Fibroblast of the aortic adventitia (primary cell): ENCODE measurements at regions not wholly inside any gene's neighbourhood (a gene's known extent, or its start where the extent isn't known, plus 50 kb on each side); places are given as distances from the start of the nearest gene placed in this dataset.

Source experiments
- DNase-seq: peaks from one replicate; pipeline ENCODE4 v3.0.0-alpha.2; 2010; ENCODE audit warnings: low read depth
- H3K4me3 ChIP-seq: 2 replicates; pipeline ENCODE4 v1.5.1; 2011; ENCODE audit warnings: low read depth, mild to moderate bottlenecking, control low read depth, low read length, moderate library complexity
- TF ChIP-seq, protein P1 (sequence below): IDR thresholded peaks from 2 replicates; pipeline ENCODE4 v1.5.1; 2011; ENCODE audit warnings: mild to moderate bottlenecking, low read length, control low read depth, inconsistent platforms; ENCODE audit not compliant: insufficient read depth

DNA sequence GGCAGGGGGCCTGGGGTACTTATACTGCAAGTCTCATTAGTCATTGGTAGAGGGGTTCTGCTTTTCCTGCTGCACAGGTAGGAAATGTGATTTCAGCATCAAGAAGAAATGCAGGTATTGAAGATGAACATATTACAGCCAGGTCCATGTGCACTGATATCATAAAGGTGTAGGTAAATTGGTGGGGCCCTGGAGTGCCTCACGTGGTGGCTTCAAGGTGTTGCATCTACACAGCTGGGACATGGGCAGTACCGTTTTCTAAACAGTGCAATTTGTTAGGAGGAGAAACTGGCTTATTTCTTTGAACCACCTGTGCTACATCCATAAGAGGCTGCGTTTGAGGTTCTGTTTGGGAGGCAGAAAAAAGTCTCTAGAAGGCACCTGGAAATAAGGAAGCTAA is 618.1 kb upstream of the RBFOX1 start:
- no peak overlapping the region for H3K4me3 ChIP-seq
- TF ChIP-seq, protein P1, sequence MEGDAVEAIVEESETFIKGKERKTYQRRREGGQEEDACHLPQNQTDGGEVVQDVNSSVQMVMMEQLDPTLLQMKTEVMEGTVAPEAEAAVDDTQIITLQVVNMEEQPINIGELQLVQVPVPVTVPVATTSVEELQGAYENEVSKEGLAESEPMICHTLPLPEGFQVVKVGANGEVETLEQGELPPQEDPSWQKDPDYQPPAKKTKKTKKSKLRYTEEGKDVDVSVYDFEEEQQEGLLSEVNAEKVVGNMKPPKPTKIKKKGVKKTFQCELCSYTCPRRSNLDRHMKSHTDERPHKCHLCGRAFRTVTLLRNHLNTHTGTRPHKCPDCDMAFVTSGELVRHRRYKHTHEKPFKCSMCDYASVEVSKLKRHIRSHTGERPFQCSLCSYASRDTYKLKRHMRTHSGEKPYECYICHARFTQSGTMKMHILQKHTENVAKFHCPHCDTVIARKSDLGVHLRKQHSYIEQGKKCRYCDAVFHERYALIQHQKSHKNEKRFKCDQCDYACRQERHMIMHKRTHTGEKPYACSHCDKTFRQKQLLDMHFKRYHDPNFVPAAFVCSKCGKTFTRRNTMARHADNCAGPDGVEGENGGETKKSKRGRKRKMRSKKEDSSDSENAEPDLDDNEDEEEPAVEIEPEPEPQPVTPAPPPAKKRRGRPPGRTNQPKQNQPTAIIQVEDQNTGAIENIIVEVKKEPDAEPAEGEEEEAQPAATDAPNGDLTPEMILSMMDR = no peak
- DNase-seq = no peak

DNA sequence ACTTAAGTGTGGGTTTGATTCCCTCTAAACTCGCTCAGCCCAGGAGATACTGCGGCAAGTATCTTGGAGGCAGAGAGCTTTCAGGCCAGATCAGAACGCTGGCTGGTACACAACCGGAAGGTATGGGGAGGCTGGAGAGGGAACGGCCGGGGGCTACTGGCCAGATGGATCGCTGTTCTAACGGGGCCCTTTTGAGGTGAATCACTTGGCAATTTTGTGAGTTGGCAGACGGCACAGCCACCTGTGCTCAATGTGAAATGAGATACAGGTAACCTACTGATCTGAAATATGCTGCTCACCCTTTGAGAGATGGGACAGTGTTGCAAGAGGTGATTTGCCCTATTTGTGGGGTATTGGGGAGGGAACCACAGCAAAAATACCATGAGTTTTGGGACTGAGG is 622.9 kb upstream of the RBFOX1 start:
- H3K4me3 ChIP-seq = no peak overlapping the region
- TF ChIP-seq, protein P1 = no peak
- no peak for DNase-seq

DNA sequence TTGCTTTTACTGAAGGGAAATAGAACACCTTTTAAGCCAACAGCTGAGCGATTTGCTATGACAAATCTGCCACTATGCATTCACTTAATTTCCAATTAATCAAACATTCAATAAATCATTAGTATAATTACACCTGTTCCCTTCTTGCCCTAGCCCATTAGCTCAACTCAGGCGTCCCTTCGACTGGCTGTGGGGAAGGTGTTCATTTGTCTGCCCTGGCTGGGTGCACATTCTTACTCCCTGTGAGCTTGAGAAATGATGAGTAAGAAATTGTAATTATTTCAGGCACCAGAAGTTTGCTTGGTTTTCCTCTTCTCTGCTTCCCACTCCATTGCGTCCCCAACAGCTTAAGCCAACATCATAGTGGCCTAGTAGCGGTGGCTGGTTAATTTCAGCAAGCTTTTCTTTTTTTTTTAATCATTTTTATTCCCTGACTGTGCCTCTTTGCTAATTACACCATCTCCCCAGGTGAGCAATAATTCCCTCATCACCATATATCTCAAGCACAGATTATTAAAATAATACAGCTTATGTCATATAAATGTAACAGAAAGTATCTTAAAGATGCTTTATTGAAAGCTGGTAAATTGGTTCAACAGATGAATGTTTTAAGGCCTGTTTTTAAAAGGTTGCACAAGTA is 623.9 kb upstream of the RBFOX1 start:
- DNase-seq = no peak
- H3K4me3 ChIP-seq = no peak overlapping the region
- TF ChIP-seq, protein P1 = no peak

DNA sequence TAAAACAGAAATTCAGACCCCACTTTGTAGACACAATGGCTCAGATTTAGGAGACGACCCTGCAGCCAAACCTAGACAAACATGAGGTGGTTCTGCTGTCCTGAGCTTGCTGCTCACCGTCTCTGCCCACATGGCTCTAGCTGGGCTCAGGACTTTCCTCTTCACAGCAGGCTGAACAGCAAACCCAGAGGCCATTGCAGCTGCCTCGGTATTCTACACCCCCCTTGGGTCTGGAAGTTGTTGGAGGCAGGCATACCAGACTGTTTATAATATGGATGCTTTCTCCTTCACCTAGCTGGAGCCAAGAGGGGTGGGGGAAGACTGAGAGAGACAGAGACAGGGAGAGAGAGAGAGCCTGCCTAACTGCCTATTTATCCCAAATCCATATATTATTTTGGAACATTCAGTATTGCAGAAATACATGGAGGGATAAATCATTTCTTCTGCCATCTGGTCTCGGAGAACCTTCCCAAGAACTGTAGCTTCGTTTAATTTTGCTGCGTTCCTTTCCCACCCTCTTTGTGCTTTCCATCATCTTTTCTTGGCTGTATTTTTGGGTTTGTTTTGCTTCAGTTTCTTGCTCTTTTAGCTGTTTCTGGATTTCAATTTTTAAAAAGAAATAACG is 628.2 kb upstream of the RBFOX1 start:
- no peak for DNase-seq
- no peak overlapping the region for H3K4me3 ChIP-seq
- TF ChIP-seq, protein P1 = no peak

DNA sequence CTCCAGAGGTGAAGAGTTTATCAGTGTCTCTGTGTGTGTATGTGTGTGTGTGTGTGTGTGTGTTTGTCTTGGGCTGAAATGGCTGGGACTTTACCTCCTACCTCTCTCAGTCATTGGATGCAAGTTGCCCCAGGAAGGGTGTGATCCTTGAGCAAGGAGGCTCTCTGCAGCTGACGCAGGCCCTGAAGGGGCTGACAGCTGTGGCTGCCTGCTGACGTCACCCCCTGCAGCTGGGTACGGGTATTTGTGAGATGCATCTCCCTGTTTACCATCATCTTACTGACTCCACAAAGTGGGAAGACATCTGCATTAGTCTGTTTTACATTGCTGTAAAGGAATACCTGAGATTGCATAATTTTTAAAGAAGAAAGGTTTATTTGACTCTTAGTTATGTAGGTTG is 631.5 kb upstream of the RBFOX1 start:
- DNase-seq = no peak
- H3K4me3 ChIP-seq = no peak overlapping the region
- TF ChIP-seq, protein P1 = no peak

DNA sequence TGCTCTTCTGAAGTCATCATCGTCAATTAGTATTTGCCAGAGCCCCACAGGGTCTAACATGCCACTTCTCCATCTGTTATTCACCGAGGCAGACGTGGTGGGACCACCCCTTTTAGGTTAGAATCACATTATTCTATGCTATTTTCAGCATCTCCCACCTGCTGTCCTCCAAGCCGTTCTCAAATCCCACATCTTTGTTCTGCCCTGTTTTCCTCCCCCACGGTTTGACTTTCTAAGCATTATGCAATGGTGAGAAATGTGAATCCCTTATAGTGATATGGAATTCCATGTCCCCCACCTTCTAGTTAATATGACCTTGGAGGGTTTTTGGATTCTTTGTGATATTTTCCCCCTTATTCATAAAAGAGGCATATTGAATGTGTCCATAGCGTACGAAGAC is 634.1 kb upstream of the RBFOX1 start:
- TF ChIP-seq, protein P1 = no peak
- no peak overlapping the region for H3K4me3 ChIP-seq
- no peak for DNase-seq
